ENCODE measurements at regions not wholly inside any gene's neighbourhood (a gene's known extent, or its start where the extent isn't known, plus 50 kb on each side); places are given as distances from the start of the nearest gene placed in this dataset.

DNA sequence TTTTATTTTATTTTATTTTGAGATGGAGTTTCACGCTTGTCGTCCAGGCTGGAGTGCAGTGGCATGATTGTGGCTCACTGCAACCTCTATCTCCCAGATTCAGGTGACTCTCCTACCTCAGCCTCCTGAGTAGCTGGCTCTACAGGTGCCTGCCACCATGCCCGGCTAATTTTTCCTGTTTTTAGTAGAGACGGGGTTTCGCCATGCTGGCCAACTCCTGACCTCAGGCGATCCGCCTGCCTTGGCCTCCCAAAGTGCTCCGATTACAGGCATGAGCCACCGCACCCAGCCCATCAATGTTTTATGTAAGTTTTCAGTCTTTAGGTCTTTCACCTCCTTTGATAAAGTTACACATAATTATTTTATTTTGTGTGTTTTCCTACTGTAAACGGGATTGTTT, 154.6 kb downstream of the COPRS start:
- Histone ChIP-seq H3K27ac (no peak overlapping the region), H3K36me3 (replicated peaks; ENCODE audit: insufficient read depth, low read depth) (no peaks in the 10 kb centered on the region), H3K4me2 (no peak overlapping the region), H3K27me3 (no peaks in the 10 kb centered on the region), H2AFZ (no peak overlapping the region), H3K4me3 (no peak overlapping the region), H3K79me2 (no peaks in the 10 kb centered on the region), H3K9me3 (ENCODE audit: low read depth) (no peaks in the 10 kb centered on the region), H3K9me2 (replicated peaks; ENCODE audit: insufficient read depth) (no peaks in the 10 kb centered on the region), H4K20me1 (ENCODE audit: insufficient read depth, poor library complexity, severe bottlenecking) (no peaks in the 10 kb centered on the region), H3K4me1 (ENCODE audit: insufficient read depth) (no peaks in the 10 kb centered on the region)
- TF ChIP-seq EZH2 (IDR thresholded peaks at IDR 0.05; ENCODE audit: borderline replicate concordance) (no peak), EZH2phosphoT487 (IDR thresholded peaks at IDR 0.05; ENCODE audit: low read depth, severe bottlenecking, unreplicated experiment) (no peak)
- TF ChIP-seq, protein P1, sequence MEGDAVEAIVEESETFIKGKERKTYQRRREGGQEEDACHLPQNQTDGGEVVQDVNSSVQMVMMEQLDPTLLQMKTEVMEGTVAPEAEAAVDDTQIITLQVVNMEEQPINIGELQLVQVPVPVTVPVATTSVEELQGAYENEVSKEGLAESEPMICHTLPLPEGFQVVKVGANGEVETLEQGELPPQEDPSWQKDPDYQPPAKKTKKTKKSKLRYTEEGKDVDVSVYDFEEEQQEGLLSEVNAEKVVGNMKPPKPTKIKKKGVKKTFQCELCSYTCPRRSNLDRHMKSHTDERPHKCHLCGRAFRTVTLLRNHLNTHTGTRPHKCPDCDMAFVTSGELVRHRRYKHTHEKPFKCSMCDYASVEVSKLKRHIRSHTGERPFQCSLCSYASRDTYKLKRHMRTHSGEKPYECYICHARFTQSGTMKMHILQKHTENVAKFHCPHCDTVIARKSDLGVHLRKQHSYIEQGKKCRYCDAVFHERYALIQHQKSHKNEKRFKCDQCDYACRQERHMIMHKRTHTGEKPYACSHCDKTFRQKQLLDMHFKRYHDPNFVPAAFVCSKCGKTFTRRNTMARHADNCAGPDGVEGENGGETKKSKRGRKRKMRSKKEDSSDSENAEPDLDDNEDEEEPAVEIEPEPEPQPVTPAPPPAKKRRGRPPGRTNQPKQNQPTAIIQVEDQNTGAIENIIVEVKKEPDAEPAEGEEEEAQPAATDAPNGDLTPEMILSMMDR (IDR thresholded peaks at IDR 0.05; ENCODE audit: poor library complexity), result no peak
- no peak for DNase-seq (ENCODE audit: low spot score)
- 91% methylated on average over 10 of the region's 10 CpGs for WGBS (ENCODE audit: low lambda C conversion rate, missing lambda C conversion rate)

DNA sequence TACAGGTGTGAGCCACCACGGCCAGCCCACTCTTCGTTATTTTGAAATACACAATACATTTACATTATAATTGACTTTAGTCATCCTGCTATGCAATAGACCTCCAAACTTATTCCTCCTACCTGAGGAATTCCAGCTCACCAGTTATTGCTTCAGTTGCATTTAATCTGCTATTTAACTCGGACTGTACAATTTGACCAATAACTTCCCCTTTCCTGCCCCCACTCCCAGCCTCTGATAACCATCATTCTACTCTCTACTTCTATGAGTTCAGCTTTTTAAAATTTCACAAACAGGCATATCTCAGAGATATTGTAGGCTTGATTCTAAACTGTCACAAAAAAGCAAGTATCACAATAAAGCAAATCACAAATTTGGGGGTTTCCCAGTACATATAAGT, 157.0 kb downstream of the COPRS start:
- H3K9me2 ChIP-seq (replicated peaks; ENCODE audit: insufficient read depth), result no peaks in the 10 kb centered on the region
- no peaks in the 10 kb centered on the region for H4K20me1 ChIP-seq (ENCODE audit: insufficient read depth, poor library complexity, severe bottlenecking)
- H3K36me3 ChIP-seq (replicated peaks; ENCODE audit: insufficient read depth, low read depth), result no peaks in the 10 kb centered on the region
- H3K27me3 ChIP-seq, result no peaks in the 10 kb centered on the region
- no peak for DNase-seq (ENCODE audit: low spot score)
- H2AFZ ChIP-seq, result no peak overlapping the region
- H3K27ac ChIP-seq, result no peak overlapping the region
- TF ChIP-seq EZH2 (IDR thresholded peaks at IDR 0.05; ENCODE audit: borderline replicate concordance), result no peak
- TF ChIP-seq, protein P1 (IDR thresholded peaks at IDR 0.05; ENCODE audit: poor library complexity), result no peak
- TF ChIP-seq EZH2phosphoT487 (IDR thresholded peaks at IDR 0.05; ENCODE audit: low read depth, severe bottlenecking, unreplicated experiment), result no peak
- H3K4me1 ChIP-seq (ENCODE audit: insufficient read depth), result peaks cover 6% of the 10 kb centered on the region
- H3K79me2 ChIP-seq, result no peaks in the 10 kb centered on the region
- no peaks in the 10 kb centered on the region for H3K9me3 ChIP-seq (ENCODE audit: low read depth)
- H3K4me3 ChIP-seq, result no peak overlapping the region
- 87% methylated on average over 3 of the region's 3 CpGs for whole genome bisulfite sequencing (ENCODE audit: low lambda C conversion rate, missing lambda C conversion rate)
- H3K4me2 ChIP-seq, result no peak overlapping the region

DNA sequence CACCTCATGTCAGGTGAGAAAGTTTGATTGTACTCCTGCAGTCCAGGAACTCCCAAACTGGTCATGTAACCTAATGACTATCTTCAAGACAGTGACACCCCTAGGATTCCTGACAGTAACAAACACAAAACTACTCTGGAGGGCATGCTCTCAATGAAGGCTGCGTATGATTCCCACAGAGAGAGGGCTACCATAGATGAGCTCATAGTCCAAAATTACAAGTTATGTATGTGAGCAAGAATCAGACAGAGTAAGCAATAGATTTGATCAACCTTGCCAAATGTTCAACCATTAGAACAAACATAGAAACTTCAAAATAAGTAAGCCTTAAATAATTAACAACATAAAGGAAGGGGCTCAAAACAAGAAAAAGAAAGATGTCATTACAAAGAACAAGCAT, 158.1 kb downstream of the COPRS start:
- no peak for DNase-seq (ENCODE audit: low spot score)
- H3K79me2 ChIP-seq, result no peaks in the 10 kb centered on the region
- WGBS (ENCODE audit: low lambda C conversion rate, missing lambda C conversion rate), result 74% methylated on average over 1 of the region's 1 CpG
- TF ChIP-seq, protein P1 (IDR thresholded peaks at IDR 0.05; ENCODE audit: poor library complexity), result no peak
- TF ChIP-seq EZH2phosphoT487 (IDR thresholded peaks at IDR 0.05; ENCODE audit: low read depth, severe bottlenecking, unreplicated experiment), result no peak
- no peak for TF ChIP-seq EZH2 (IDR thresholded peaks at IDR 0.05; ENCODE audit: borderline replicate concordance)
- no peaks in the 10 kb centered on the region for H3K9me3 ChIP-seq (ENCODE audit: low read depth)
- H3K36me3 ChIP-seq (replicated peaks; ENCODE audit: insufficient read depth, low read depth), result no peaks in the 10 kb centered on the region
- H3K27me3 ChIP-seq, result no peaks in the 10 kb centered on the region
- peaks cover 15% of the 10 kb centered on the region for H3K4me1 ChIP-seq (ENCODE audit: insufficient read depth)
- no peak overlapping the region for H3K27ac ChIP-seq
- H2AFZ ChIP-seq, result no peak overlapping the region
- no peak overlapping the region for H3K4me3 ChIP-seq
- no peaks in the 10 kb centered on the region for H4K20me1 ChIP-seq (ENCODE audit: insufficient read depth, poor library complexity, severe bottlenecking)
- no peak overlapping the region for H3K4me2 ChIP-seq
- H3K9me2 ChIP-seq (replicated peaks; ENCODE audit: insufficient read depth), result no peaks in the 10 kb centered on the region

DNA sequence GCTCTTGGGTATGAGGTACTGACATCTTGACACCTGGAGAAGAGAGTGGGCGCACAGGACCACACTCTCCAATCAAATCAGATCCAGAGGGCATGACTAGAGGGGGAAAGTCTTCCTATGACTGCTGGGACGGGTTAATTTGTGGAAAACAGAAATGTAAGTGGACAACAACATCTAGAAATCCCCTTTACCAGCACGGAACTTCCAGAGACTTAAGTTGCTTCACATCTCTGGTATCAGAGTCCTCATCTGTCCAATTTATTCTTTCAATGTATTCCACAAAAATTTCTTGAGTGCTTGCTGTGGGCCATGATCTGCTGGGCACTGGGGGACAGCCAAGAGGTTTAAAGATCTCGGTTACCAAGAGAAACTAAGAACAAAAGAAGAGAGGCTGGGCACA, 159.2 kb downstream of the COPRS start:
- 92% methylated on average over 4 of the region's 4 CpGs for WGBS (ENCODE audit: low lambda C conversion rate, missing lambda C conversion rate)
- peaks cover 23% of the 10 kb centered on the region for H3K4me1 ChIP-seq (ENCODE audit: insufficient read depth)
- TF ChIP-seq EZH2phosphoT487 (IDR thresholded peaks at IDR 0.05; ENCODE audit: low read depth, severe bottlenecking, unreplicated experiment), result no peak
- no peak for TF ChIP-seq EZH2 (IDR thresholded peaks at IDR 0.05; ENCODE audit: borderline replicate concordance)
- TF ChIP-seq, protein P1 (IDR thresholded peaks at IDR 0.05; ENCODE audit: poor library complexity), result no peak
- DNase-seq (ENCODE audit: low spot score), result no peak
- H3K27ac ChIP-seq, result no peak overlapping the region
- H3K4me2 ChIP-seq, result no peak overlapping the region
- no peaks in the 10 kb centered on the region for H3K27me3 ChIP-seq
- H3K36me3 ChIP-seq (replicated peaks; ENCODE audit: insufficient read depth, low read depth), result no peaks in the 10 kb centered on the region
- H3K9me2 ChIP-seq (replicated peaks; ENCODE audit: insufficient read depth), result no peaks in the 10 kb centered on the region
- no peaks in the 10 kb centered on the region for H3K9me3 ChIP-seq (ENCODE audit: low read depth)
- H4K20me1 ChIP-seq (ENCODE audit: insufficient read depth, poor library complexity, severe bottlenecking), result no peaks in the 10 kb centered on the region
- no peaks in the 10 kb centered on the region for H3K79me2 ChIP-seq
- H2AFZ ChIP-seq, result no peak overlapping the region
- no peak overlapping the region for H3K4me3 ChIP-seq

Measured in hepatocyte (in vitro differentiated cells).